GM12878 (cell line): ENCODE measurements at regions not wholly inside any gene's neighbourhood (a gene's known extent, or its start where the extent isn't known, plus 50 kb on each side); places are given as distances from the start of the nearest gene placed in this dataset.

Experiments
- EP300 ChIP-seq, 2 experiments: fragments of 150-350 bp in 1 of 2; IDR thresholded peaks; 2 replicates each; pipeline ENCODE4 v1.6.1; 2011 to 2012; ENCODE audit warnings: low read depth in 2 of 2, low read length in 2 of 2, borderline replicate concordance in 1 of 2, improper control_type of control experiment in 1 of 2, inconsistent platforms in 1 of 2; ENCODE audit not compliant: control insufficient read depth in 1 of 2
- JUNB ChIP-seq: IDR thresholded peaks from 2 replicates; pipeline ENCODE4 v1.6.1; 2016; ENCODE audit warnings: antibody characterized with exemption, mild to moderate bottlenecking
- POLR2A ChIP-seq: IDR thresholded peaks from 2 replicates; pipeline ENCODE4 v1.6.1; 2011; ENCODE audit warnings: low read depth, mild to moderate bottlenecking, low read length
- POLR2AphosphoS5 ChIP-seq: IDR thresholded peaks from 2 replicates; pipeline ENCODE4 v1.6.1; 2011; ENCODE audit warnings: mild to moderate bottlenecking, low read length, inconsistent platforms
- TF ChIP-seq, protein P1 (sequence below): IDR thresholded peaks from 2 replicates; pipeline ENCODE4 v1.6.1; 2011; ENCODE audit warnings: low read depth, mild to moderate bottlenecking, low read length, moderate library complexity, borderline replicate concordance; ENCODE audit errors: extremely low read depth
- TF ChIP-seq, protein P2 (sequence below), 3 experiments: IDR thresholded peaks in 2 of 3; conservative IDR thresholded peaks in 1 of 3; 2 replicates each; pipeline ENCODE4 v1.5.1; 2011; ENCODE audit warnings: low read depth in 3 of 3, low read length in 3 of 3, mild to moderate bottlenecking in 3 of 3, control low read depth in 2 of 3, moderate library complexity in 2 of 3, inconsistent platforms in 1 of 3, mixed read lengths in 1 of 3; ENCODE audit not compliant: control insufficient read depth in 2 of 3, insufficient read depth in 1 of 3; ENCODE audit errors: extremely low read depth in 1 of 3

DNA sequence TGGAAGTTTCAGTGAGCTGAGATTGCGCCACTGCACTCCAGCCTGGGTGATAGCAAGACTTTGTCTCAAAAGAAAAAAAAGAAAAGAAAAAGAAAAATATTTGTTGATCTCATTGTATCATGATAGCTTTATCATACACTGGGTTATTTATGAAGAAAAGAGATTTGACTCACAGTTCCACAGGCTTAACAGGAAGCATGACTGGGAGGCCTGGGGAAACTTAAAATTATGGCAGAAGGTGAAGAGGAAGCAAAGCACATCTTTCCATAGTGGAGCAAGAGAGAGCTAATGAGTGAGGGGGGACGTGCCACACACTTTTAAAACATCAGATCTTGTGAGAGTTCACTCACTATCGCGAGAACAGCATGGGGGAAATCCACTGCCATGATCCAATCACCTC, 72.7 kb upstream of the FUT8 start:
- TF ChIP-seq POLR2A (no peak), EP300 (IDR thresholded peaks at IDR 0.05; ENCODE audit: borderline replicate concordance in 1 of 2, control insufficient read depth in 1 of 2, low read depth in 2 of 2, low read length in 2 of 2) (no peak), POLR2AphosphoS5 (no peak), JUNB (no peak)
- TF ChIP-seq, protein P1, sequence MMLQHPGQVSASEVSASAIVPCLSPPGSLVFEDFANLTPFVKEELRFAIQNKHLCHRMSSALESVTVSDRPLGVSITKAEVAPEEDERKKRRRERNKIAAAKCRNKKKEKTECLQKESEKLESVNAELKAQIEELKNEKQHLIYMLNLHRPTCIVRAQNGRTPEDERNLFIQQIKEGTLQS: no peak
- TF ChIP-seq, protein P2, sequence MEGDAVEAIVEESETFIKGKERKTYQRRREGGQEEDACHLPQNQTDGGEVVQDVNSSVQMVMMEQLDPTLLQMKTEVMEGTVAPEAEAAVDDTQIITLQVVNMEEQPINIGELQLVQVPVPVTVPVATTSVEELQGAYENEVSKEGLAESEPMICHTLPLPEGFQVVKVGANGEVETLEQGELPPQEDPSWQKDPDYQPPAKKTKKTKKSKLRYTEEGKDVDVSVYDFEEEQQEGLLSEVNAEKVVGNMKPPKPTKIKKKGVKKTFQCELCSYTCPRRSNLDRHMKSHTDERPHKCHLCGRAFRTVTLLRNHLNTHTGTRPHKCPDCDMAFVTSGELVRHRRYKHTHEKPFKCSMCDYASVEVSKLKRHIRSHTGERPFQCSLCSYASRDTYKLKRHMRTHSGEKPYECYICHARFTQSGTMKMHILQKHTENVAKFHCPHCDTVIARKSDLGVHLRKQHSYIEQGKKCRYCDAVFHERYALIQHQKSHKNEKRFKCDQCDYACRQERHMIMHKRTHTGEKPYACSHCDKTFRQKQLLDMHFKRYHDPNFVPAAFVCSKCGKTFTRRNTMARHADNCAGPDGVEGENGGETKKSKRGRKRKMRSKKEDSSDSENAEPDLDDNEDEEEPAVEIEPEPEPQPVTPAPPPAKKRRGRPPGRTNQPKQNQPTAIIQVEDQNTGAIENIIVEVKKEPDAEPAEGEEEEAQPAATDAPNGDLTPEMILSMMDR (IDR thresholded peaks at IDR 0.05 in 2 of 3, conservative IDR thresholded peaks at IDR 0.05 in 1 of 3; ENCODE audit: control insufficient read depth in 2 of 3, extremely low read depth in 1 of 3, insufficient read depth in 1 of 3, low read depth in 3 of 3, low read length in 3 of 3): no peak
